ENCODE measurements at regions not wholly inside any gene's neighbourhood (a gene's known extent, or its start where the extent isn't known, plus 50 kb on each side); places are given as distances from the start of the nearest gene placed in this dataset.

DNA sequence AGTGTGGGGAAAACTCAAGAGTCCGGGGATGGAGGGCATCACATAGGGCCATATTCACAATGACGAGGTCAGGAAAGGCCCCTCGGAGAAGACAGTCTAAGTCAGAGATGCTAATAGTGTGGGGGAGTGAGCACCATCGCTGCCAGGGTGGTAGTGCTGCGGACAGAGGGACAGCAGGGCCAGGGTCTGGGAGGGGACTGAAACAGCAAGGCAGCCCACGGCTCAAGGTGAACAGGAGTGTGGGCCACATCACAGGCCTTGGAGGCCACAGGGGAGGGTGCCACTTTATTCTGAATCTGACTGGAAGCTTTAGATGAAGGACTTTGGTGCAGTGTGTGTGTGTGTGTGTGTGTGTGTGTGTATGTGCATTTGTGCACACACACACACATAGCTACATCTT is 130.9 kb upstream of the GLI2 start:
- H3K4me1 ChIP-seq (replicated peaks in 1 of 4; ENCODE audit: control insufficient read depth in 3 of 4, insufficient read depth in 4 of 4, low read length in 3 of 4): peaks cover 0 to 4% (median 2%) of the 10 kb centered on the region in 4 experiments; a peak in 3 of 7 replicates
- peak overlapping the region; percentile 48 for H3K56ac ChIP-seq (replicated peaks; ENCODE audit: insufficient read length, low read depth, low read length)
- no peaks in the 10 kb centered on the region for H3K9me3 ChIP-seq (ENCODE audit: insufficient read depth in 2 of 2, low read depth in 1 of 2, low read length in 1 of 2)
- no peaks in the 10 kb centered on the region for H3K79me1 ChIP-seq (ENCODE audit: low read depth, low read length)
- H3K79me2 ChIP-seq (ENCODE audit: control insufficient read depth in 1 of 2, insufficient read depth in 2 of 2, low read length in 2 of 2): no peaks in the 10 kb centered on the region
- H2AK5ac ChIP-seq (ENCODE audit: low read depth, low read length): no peak overlapping the region
- TF ChIP-seq RXRA (IDR thresholded peaks at IDR 0.05; ENCODE audit: insufficient read depth, low read depth, low read length): no peak
- TF ChIP-seq, protein P1, sequence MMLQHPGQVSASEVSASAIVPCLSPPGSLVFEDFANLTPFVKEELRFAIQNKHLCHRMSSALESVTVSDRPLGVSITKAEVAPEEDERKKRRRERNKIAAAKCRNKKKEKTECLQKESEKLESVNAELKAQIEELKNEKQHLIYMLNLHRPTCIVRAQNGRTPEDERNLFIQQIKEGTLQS (IDR thresholded peaks at IDR 0.05; ENCODE audit: insufficient read depth, low read depth, low read length): no peak
- no peak for TF ChIP-seq RFX5 (IDR thresholded peaks at IDR 0.05; ENCODE audit: borderline replicate concordance, low read depth, low read length)
- no peak for TF ChIP-seq GTF2F1 (IDR thresholded peaks at IDR 0.05; ENCODE audit: borderline replicate concordance, low read depth, low read length)
- no peak for TF ChIP-seq CHD2 (IDR thresholded peaks at IDR 0.05; ENCODE audit: low read length)
- TF ChIP-seq MAFK (IDR thresholded peaks at IDR 0.05; ENCODE audit: low read depth, low read length): no peak
- H3K27me3 ChIP-seq (replicated peaks in 1 of 4; ENCODE audit: control insufficient read depth in 3 of 4, extremely low read depth in 1 of 4, insufficient read depth in 3 of 4, low read length in 3 of 4): peaks cover 0 to 2% (median 0%) of the 10 kb centered on the region in 4 experiments; a peak in 2 of 7 replicates
- H2BK120ac ChIP-seq (replicated peaks; ENCODE audit: low read depth, low read length): no peak overlapping the region
- no peak overlapping the region for H4K8ac ChIP-seq (ENCODE audit: extremely low read depth, insufficient read depth, low read length)
- no peak for FAIRE-seq
- 0 out of 2 replicates have a peak overlapping the region, but pooled peaks have one; percentile 39 for H2BK12ac ChIP-seq (ENCODE audit: low read depth, low read length)
- no peak overlapping the region for H2AFZ ChIP-seq (ENCODE audit: low read length)
- H4K20me1 ChIP-seq (replicated peaks in 1 of 2; ENCODE audit: control insufficient read depth in 1 of 2, insufficient read depth in 2 of 2, low read length in 2 of 2): no peaks in the 10 kb centered on the region
- no peak overlapping the region for H2BK15ac ChIP-seq (ENCODE audit: low read length)
- H4K91ac ChIP-seq (replicated peaks; ENCODE audit: insufficient read length, low read length): no peak overlapping the region
- no peak overlapping the region for H3K4me3 ChIP-seq (ENCODE audit: extremely low read depth in 1 of 4, insufficient read depth in 2 of 4, low read depth in 3 of 4, low read length in 4 of 4)
- no peak overlapping the region for H2BK5ac ChIP-seq (ENCODE audit: low read depth, low read length)
- H3K23me2 ChIP-seq (ENCODE audit: low read depth, low read length): no peaks in the 10 kb centered on the region; the same call in 1 of the 2 replicates
- 80% methylated on average over 6 of the region's 6 CpGs; no CpG with 5 or more reads in 1 of the 2 experiments for WGBS, 2 experiments (ENCODE audit: extremely low coverage in 1 of 2, insufficient coverage in 1 of 2, insufficient read length in 1 of 2, insufficient replicate concordance in 2 of 2, low coverage in 1 of 2, low lambda C conversion rate in 2 of 2, missing lambda C conversion rate in 1 of 2)
- H2BK20ac ChIP-seq (ENCODE audit: low read length): no peak overlapping the region
- H3K23ac ChIP-seq (ENCODE audit: insufficient read length): no peak overlapping the region
- H3K4ac ChIP-seq (replicated peaks; ENCODE audit: insufficient read length, low read depth, low read length): no peak overlapping the region
- no peak overlapping the region for H3K18ac ChIP-seq (ENCODE audit: extremely low read depth, low read length)
- CTCF ChIA-PET (ENCODE audit: partially characterized antibody): interaction anchor here (1.2 to 5.2 kb wide), 7 partner anchors 9 to 83 kb away, joined by 3 to 23 read pairs (median 6); no protein-coding TSS in a partner anchor
- H3K14ac ChIP-seq (ENCODE audit: insufficient read length): no peak overlapping the region
- no peak for DNase-seq (ENCODE audit: low read depth in 1 of 2, low spot score in 2 of 2)
- H3K9ac ChIP-seq (replicated peaks in 1 of 4; ENCODE audit: extremely low read depth in 1 of 4, low read depth in 3 of 4, low read length in 3 of 4): no peak overlapping the region
- no peak overlapping the region for H3K4me2 ChIP-seq (ENCODE audit: insufficient read depth in 1 of 2, low read depth in 2 of 2, low read length in 2 of 2)
- H3K27ac ChIP-seq (ENCODE audit: low read depth, low read length): no peak overlapping the region
- H3K36me3 ChIP-seq (ENCODE audit: control insufficient read depth in 2 of 4, insufficient read depth in 4 of 4, low read length in 3 of 4): no peaks in the 10 kb centered on the region
- H4K5ac ChIP-seq (ENCODE audit: insufficient read length, low read depth, low read length): no peak overlapping the region
- POLR2A ChIA-PET (ENCODE audit: partially characterized antibody): no interaction called here
